Fibroblast of lung (primary cell): ENCODE measurements at regions not wholly inside any gene's neighbourhood (a gene's known extent, or its start where the extent isn't known, plus 50 kb on each side); places are given as distances from the start of the nearest gene placed in this dataset.

Experiments
- DNase-seq, 2 donors: peaks; one replicate each; pipeline versions ENCODE4 v3.0.0 to v3.0.0-alpha.2; 2010; ENCODE audit warnings: low read depth in 2 of 2
- H2AFZ ChIP-seq: 2 replicates; pipeline ENCODE4 v1.5.1; 2012; ENCODE audit warnings: low read length, control low read depth, inconsistent platforms
- H3K27ac ChIP-seq: 2 replicates; pipeline ENCODE4 v1.5.1; 2011; ENCODE audit warnings: low read length, control low read depth; ENCODE audit not compliant: insufficient read depth
- H3K27me3 ChIP-seq: 2 replicates; pipeline ENCODE4 v1.5.1; 2011; ENCODE audit warnings: mild to moderate bottlenecking, low read length; ENCODE audit not compliant: control insufficient read depth, insufficient read depth
- H3K36me3 ChIP-seq: 2 replicates; pipeline ENCODE4 v1.5.1; 2011; ENCODE audit warnings: low read length; ENCODE audit not compliant: control insufficient read depth, insufficient read depth
- H3K4me1 ChIP-seq: 2 replicates; pipeline ENCODE4 v1.5.1; 2011; ENCODE audit warnings: low read length; ENCODE audit not compliant: control insufficient read depth, insufficient read depth; ENCODE audit errors: extremely low read depth
- H3K4me2 ChIP-seq: 2 replicates; pipeline ENCODE4 v1.5.1; 2011; ENCODE audit warnings: low read length, control low read depth; ENCODE audit not compliant: insufficient read depth; ENCODE audit errors: extremely low read depth
- H3K4me3 ChIP-seq, 4 experiments: fragments of 200-600 bp in 1 of 4; sonication (generic) in 1 of 4; replicated peaks in 1 of 4; 2 replicates each; pipeline ENCODE4 v1.5.1; 2011 to 2016; ENCODE audit warnings: low read length in 4 of 4, low read depth in 3 of 4, mild to moderate bottlenecking in 3 of 4, control low read depth in 2 of 4, inconsistent platforms in 1 of 4, mixed read lengths in 1 of 4; ENCODE audit not compliant: insufficient read depth in 1 of 4; ENCODE audit errors: control extremely low read depth in 1 of 4
- H3K79me2 ChIP-seq: 2 replicates; pipeline ENCODE4 v1.5.1; 2012; ENCODE audit warnings: mild to moderate bottlenecking, low read length, inconsistent platforms; ENCODE audit not compliant: control insufficient read depth, insufficient read depth
- H3K9ac ChIP-seq: 2 replicates; pipeline ENCODE4 v1.5.1; 2011; ENCODE audit warnings: mild to moderate bottlenecking, low read length, control low read depth; ENCODE audit not compliant: insufficient read depth
- H3K9me3 ChIP-seq: 2 replicates; pipeline ENCODE4 v1.5.1; 2012; ENCODE audit warnings: low read depth, low read length; ENCODE audit not compliant: control insufficient read depth, insufficient read depth
- H4K20me1 ChIP-seq: 2 replicates; pipeline ENCODE4 v1.5.1; 2011; ENCODE audit warnings: low read length; ENCODE audit not compliant: control insufficient read depth, insufficient read depth; ENCODE audit errors: extremely low read depth
- CTCF ChIP-seq, 2 donors: IDR thresholded peaks in 1 of 2; conservative IDR thresholded peaks in 1 of 2; 1 replicate in 1 of 2; 2 replicates in 1 of 2; pipeline ENCODE4 v1.5.1; 2011 to 2012; ENCODE audit warnings: low read length in 2 of 2, control low read depth in 1 of 2, inconsistent platforms in 1 of 2, low read depth in 1 of 2, mild to moderate bottlenecking in 1 of 2
- EZH2 ChIP-seq: IDR thresholded peaks from 2 replicates; pipeline ENCODE4 v1.5.1; 2012; ENCODE audit warnings: low read length, control low read depth, mild to moderate bottlenecking; ENCODE audit errors: missing control alignments

GRCh38 chr3:10716964-10717363 lies 99.1 kb upstream of the SLC6A11 start:
- H3K27me3 ChIP-seq: no peaks in the 10 kb centered on the region
- no peaks in the 10 kb centered on the region for H3K9me3 ChIP-seq
- no peak for DNase-seq
- no peaks in the 10 kb centered on the region for H4K20me1 ChIP-seq
- no peak overlapping the region for H3K9ac ChIP-seq
- TF ChIP-seq CTCF (conservative IDR thresholded peaks at IDR 0.05 in 1 of 2, IDR thresholded peaks at IDR 0.05 in 1 of 2; ENCODE audit: low read depth in 1 of 2, low read length in 2 of 2): no peak
- TF ChIP-seq EZH2: no peak
- H3K4me2 ChIP-seq: no peak overlapping the region
- H3K4me1 ChIP-seq: no peaks in the 10 kb centered on the region
- no peak overlapping the region for H3K4me3 ChIP-seq
- H3K27ac ChIP-seq: no peak overlapping the region
- H3K79me2 ChIP-seq: no peaks in the 10 kb centered on the region
- H3K36me3 ChIP-seq: no peaks in the 10 kb centered on the region
- H2AFZ ChIP-seq: no peak overlapping the region

- Histone ChIP-seq H3K27ac (no peak overlapping the region), H4K20me1 (no peaks in the 10 kb centered on the region), H3K9ac (no peak overlapping the region), H3K4me3 (no peak overlapping the region), H3K27me3 (no peaks in the 10 kb centered on the region), H3K4me2 (no peak overlapping the region), H2AFZ (no peak overlapping the region), H3K36me3 (no peaks in the 10 kb centered on the region), H3K4me1 (no peaks in the 10 kb centered on the region), H3K9me3 (no peaks in the 10 kb centered on the region), H3K79me2 (no peaks in the 10 kb centered on the region)
- DNase-seq: no peak
- no peak for TF ChIP-seq CTCF (conservative IDR thresholded peaks at IDR 0.05 in 1 of 2, IDR thresholded peaks at IDR 0.05 in 1 of 2; ENCODE audit: low read depth in 1 of 2, low read length in 2 of 2)
- no peak for TF ChIP-seq EZH2
Observed at GRCh38 chr3:10717756-10718155, 98.3 kb upstream of the SLC6A11 start.

GRCh38 chr3:10721101-10721500 lies 94.9 kb upstream of the SLC6A11 start:
- Histone ChIP-seq H3K4me2 (no peak overlapping the region), H3K27me3 (no peaks in the 10 kb centered on the region), H4K20me1 (no peaks in the 10 kb centered on the region), H2AFZ (no peak overlapping the region), H3K36me3 (no peaks in the 10 kb centered on the region), H3K4me3 (no peak overlapping the region), H3K27ac (no peak overlapping the region), H3K9me3 (no peaks in the 10 kb centered on the region), H3K4me1 (no peaks in the 10 kb centered on the region), H3K79me2 (no peaks in the 10 kb centered on the region), H3K9ac (no peak overlapping the region)
- no peak for DNase-seq
- TF ChIP-seq EZH2 (no peak), CTCF (conservative IDR thresholded peaks at IDR 0.05 in 1 of 2, IDR thresholded peaks at IDR 0.05 in 1 of 2; ENCODE audit: low read depth in 1 of 2, low read length in 2 of 2) (no peak)
